ENCODE measurements at regions not wholly inside any gene's neighbourhood (a gene's known extent, or its start where the extent isn't known, plus 50 kb on each side); places are given as distances from the start of the nearest gene placed in this dataset.

GRCh38 chr1:29576510-29576909, 340.2 kb downstream of the PTPRU start:
- H3K9ac ChIP-seq (ENCODE audit: insufficient read depth in 1 of 2, low read length in 2 of 2) = no peak overlapping the region
- no peak overlapping the region for H3K27ac ChIP-seq (ENCODE audit: low read depth in 1 of 2, low read length in 1 of 2)
- H3K36me3 ChIP-seq (ENCODE audit: control insufficient read depth in 4 of 4, insufficient read depth in 4 of 4, low read length in 4 of 4) = no peaks in the 10 kb centered on the region
- 85 to 90% methylated on average over 6 of the region's 6 CpGs for WGBS, 2 donors
- no peak for ATAC-seq (ENCODE audit: insufficient read depth, low FRiP score)
- no peak overlapping the region for H3K4me3 ChIP-seq
- no peak for DNase-seq
- peaks cover 0 to 3% (median 0%) of the 10 kb centered on the region in 4 donors for H3K9me3 ChIP-seq (ENCODE audit: control insufficient read depth in 4 of 4, insufficient read depth in 3 of 4, low read length in 3 of 4)
- no peak for TF ChIP-seq CTCF (IDR thresholded peaks at IDR 0.05; ENCODE audit: control extremely low read depth, extremely low read depth)
- no peaks in the 10 kb centered on the region for H3K27me3 ChIP-seq (ENCODE audit: control insufficient read depth in 3 of 3, insufficient read depth in 3 of 3, low read length in 2 of 3)
- peaks cover 0 to 7% (median 0%) of the 10 kb centered on the region in 5 donors for H3K4me1 ChIP-seq (ENCODE audit: control insufficient read depth in 5 of 5, insufficient read depth in 5 of 5, low read length in 5 of 5)

- DNase-seq (no peak), ATAC-seq (ENCODE audit: insufficient read depth, low FRiP score) (no peak)
- H3K9ac ChIP-seq (ENCODE audit: insufficient read depth in 1 of 2, low read length in 2 of 2) = no peak overlapping the region
- no peak overlapping the region for H3K4me3 ChIP-seq
- no peaks in the 10 kb centered on the region for H3K27me3 ChIP-seq (ENCODE audit: control insufficient read depth in 3 of 3, insufficient read depth in 3 of 3, low read length in 2 of 3)
- TF ChIP-seq CTCF (IDR thresholded peaks at IDR 0.05; ENCODE audit: control extremely low read depth, extremely low read depth) = no peak
- H3K36me3 ChIP-seq (ENCODE audit: control insufficient read depth in 4 of 4, insufficient read depth in 4 of 4, low read length in 4 of 4) = no peaks in the 10 kb centered on the region
- H3K27ac ChIP-seq (ENCODE audit: low read depth in 1 of 2, low read length in 1 of 2) = no peak overlapping the region
- peaks cover 0 to 7% (median 0%) of the 10 kb centered on the region in 5 donors for H3K4me1 ChIP-seq (ENCODE audit: control insufficient read depth in 5 of 5, insufficient read depth in 5 of 5, low read length in 5 of 5)
- H3K9me3 ChIP-seq (ENCODE audit: control insufficient read depth in 4 of 4, insufficient read depth in 3 of 4, low read length in 3 of 4) = peaks cover 0 to 3% (median 0%) of the 10 kb centered on the region in 4 donors
Measured at GRCh38 chr1:29575826-29576225, 339.5 kb downstream of the PTPRU start.

- H3K36me3 ChIP-seq (ENCODE audit: control insufficient read depth in 4 of 4, insufficient read depth in 4 of 4, low read length in 4 of 4) = no peaks in the 10 kb centered on the region
- no peak overlapping the region for H3K4me3 ChIP-seq
- no peak overlapping the region for H3K9ac ChIP-seq (ENCODE audit: insufficient read depth in 1 of 2, low read length in 2 of 2)
- no peak for TF ChIP-seq CTCF (IDR thresholded peaks at IDR 0.05; ENCODE audit: control extremely low read depth, extremely low read depth)
- peaks cover 0 to 3% (median 0%) of the 10 kb centered on the region in 4 donors for H3K9me3 ChIP-seq (ENCODE audit: control insufficient read depth in 4 of 4, insufficient read depth in 3 of 4, low read length in 3 of 4)
- no peak overlapping the region for H3K27ac ChIP-seq (ENCODE audit: low read depth in 1 of 2, low read length in 1 of 2)
- ATAC-seq (ENCODE audit: insufficient read depth, low FRiP score) = no peak
- H3K4me1 ChIP-seq (ENCODE audit: control insufficient read depth in 5 of 5, insufficient read depth in 5 of 5, low read length in 5 of 5) = peaks cover 0 to 7% (median 0%) of the 10 kb centered on the region in 5 donors
- H3K27me3 ChIP-seq (ENCODE audit: control insufficient read depth in 3 of 3, insufficient read depth in 3 of 3, low read length in 2 of 3) = no peaks in the 10 kb centered on the region
- no peak for DNase-seq
- 50 to 68% methylated on average over 6 of the region's 6 CpGs for WGBS, 2 donors
Measured at GRCh38 chr1:29575277-29575676, 339.0 kb downstream of the PTPRU start.

- H3K4me3 ChIP-seq = no peak overlapping the region
- H3K36me3 ChIP-seq (ENCODE audit: control insufficient read depth in 4 of 4, insufficient read depth in 4 of 4, low read length in 4 of 4) = no peaks in the 10 kb centered on the region
- DNase-seq (no peak), ATAC-seq (ENCODE audit: insufficient read depth, low FRiP score) (no peak)
- no peak for TF ChIP-seq CTCF (IDR thresholded peaks at IDR 0.05; ENCODE audit: control extremely low read depth, extremely low read depth)
- no peaks in the 10 kb centered on the region for H3K27me3 ChIP-seq (ENCODE audit: control insufficient read depth in 3 of 3, insufficient read depth in 3 of 3, low read length in 2 of 3)
- H3K9me3 ChIP-seq (ENCODE audit: control insufficient read depth in 4 of 4, insufficient read depth in 3 of 4, low read length in 3 of 4) = peaks cover 0 to 3% (median 0%) of the 10 kb centered on the region in 4 donors
- H3K9ac ChIP-seq (ENCODE audit: insufficient read depth in 1 of 2, low read length in 2 of 2) = no peak overlapping the region
- peaks cover 0 to 5% (median 0%) of the 10 kb centered on the region in 5 donors for H3K4me1 ChIP-seq (ENCODE audit: control insufficient read depth in 5 of 5, insufficient read depth in 5 of 5, low read length in 5 of 5)
- no peak overlapping the region for H3K27ac ChIP-seq (ENCODE audit: low read depth in 1 of 2, low read length in 1 of 2)
- WGBS, 2 donors = 72 to 88% methylated on average over 2 of the region's 2 CpGs
Measured at GRCh38 chr1:29574871-29575270, 338.5 kb downstream of the PTPRU start.
